ENCODE measurements at regions not wholly inside any gene's neighbourhood (a gene's known extent, or its start where the extent isn't known, plus 50 kb on each side); places are given as distances from the start of the nearest gene placed in this dataset.

GRCh38 chr7:139159900-139160675 lies 50.6 kb upstream of the ZC3HAV1 start:
- DNase-seq (ENCODE audit: low read depth, low spot score) = no peak
- H3K27ac ChIP-seq = no peak overlapping the region

- DNase-seq (ENCODE audit: low read depth, low spot score) = no peak
- no peak overlapping the region for H3K27ac ChIP-seq
Measured at GRCh38 chr7:139168479-139168878, 59.0 kb upstream of the ZC3HAV1 start.

GRCh38 chr7:139169816-139170215 lies 60.3 kb upstream of the ZC3HAV1 start:
- H3K27ac ChIP-seq = no peak overlapping the region
- no peak for DNase-seq (ENCODE audit: low read depth, low spot score)

- H3K27ac ChIP-seq = no peak overlapping the region
Measured at GRCh38 chr7:139172775-139173174, 58.3 kb upstream of the UBN2 start.

GRCh38 chr7:139177696-139178095 lies 53.3 kb upstream of the UBN2 start:
- no peak for DNase-seq (ENCODE audit: low read depth, low spot score)
- no peak overlapping the region for H3K27ac ChIP-seq

More at GRCh38 chr7:139172775-139173174, 58.3 kb upstream of the UBN2 start:
- no peak for DNase-seq (ENCODE audit: low read depth, low spot score)

GRCh38 chr7:139180700-139181311 lies 50.2 kb upstream of the UBN2 start:
- no peak for DNase-seq (ENCODE audit: low read depth, low spot score)
- H3K27ac ChIP-seq = peak overlapping the region; percentile 42

Measured in epithelial cell of prostate (primary cell).